Calu3 (cell line): ENCODE measurements at regions not wholly inside any gene's neighbourhood (a gene's known extent, or its start where the extent isn't known, plus 50 kb on each side); places are given as distances from the start of the nearest gene placed in this dataset.

Source experiments
- BruUV-seq: library from RNA; stranded (reverse); fragments of 400-500 nt; replicated peaks from 2 replicates; lab custom pipeline; 2021; lab: Mats Ljungman, UMichigan
- CTCF ChIA-PET: fragments of 300-600 bp; sonication (Branson Sonifier 250); formaldehyde crosslinking; loops from one replicate; lab custom pipeline; 2022; ENCODE audit warnings: antibody characterized with exemption; lab: Charles Lee
- DNase-seq: peaks from one replicate; pipeline ENCODE4 v3.0.0; 2022
- H3K27ac Mint-ChIP-seq: one replicate; pipeline ENCODE4 v1.8.0; 2022; ENCODE audit warnings: mixed read lengths; ENCODE audit not compliant: unreplicated experiment
- H3K27me3 Mint-ChIP-seq: one replicate; pipeline ENCODE4 v1.8.0; 2022; ENCODE audit warnings: mixed read lengths; ENCODE audit not compliant: unreplicated experiment
- H3K36me3 Mint-ChIP-seq: one replicate; pipeline ENCODE4 v1.8.0; 2022; ENCODE audit warnings: mild to moderate bottlenecking, moderate library complexity, mixed read lengths; ENCODE audit not compliant: insufficient read depth, unreplicated experiment
- H3K4me1 Mint-ChIP-seq: one replicate; pipeline ENCODE4 v1.8.0; 2022; ENCODE audit warnings: mild to moderate bottlenecking, low read depth, mixed read lengths; ENCODE audit not compliant: unreplicated experiment
- H3K4me3 Mint-ChIP-seq: one replicate; pipeline ENCODE4 v1.8.0; 2022; ENCODE audit warnings: mild to moderate bottlenecking, low read depth, moderate library complexity, mixed read lengths; ENCODE audit not compliant: unreplicated experiment
- H3K9me3 Mint-ChIP-seq: one replicate; pipeline ENCODE4 v1.8.0; 2022; ENCODE audit warnings: low read depth, mixed read lengths; ENCODE audit not compliant: unreplicated experiment
- intact Hi-C: fragments of 100-400 bp; cut with micrococcal nuclease; formaldehyde crosslinking; loops from one replicate; pipeline ENCODE4 v1.10.0; 2022; ENCODE audit not compliant: unreplicated experiment
- TF ChIP-seq, protein P1 (sequence below): fragments of 200-600 bp; IDR thresholded peaks from one replicate; pipeline ENCODE4 v1.8.0; 2022; ENCODE audit warnings: antibody characterized with exemption; ENCODE audit not compliant: unreplicated experiment

GRCh38 chr10:36703179-36703578 is 422.2 kb upstream of the ANKRD30A start:
- H3K36me3 Mint-ChIP-seq, result no peaks in the 10 kb centered on the region
- TF ChIP-seq, protein P1, sequence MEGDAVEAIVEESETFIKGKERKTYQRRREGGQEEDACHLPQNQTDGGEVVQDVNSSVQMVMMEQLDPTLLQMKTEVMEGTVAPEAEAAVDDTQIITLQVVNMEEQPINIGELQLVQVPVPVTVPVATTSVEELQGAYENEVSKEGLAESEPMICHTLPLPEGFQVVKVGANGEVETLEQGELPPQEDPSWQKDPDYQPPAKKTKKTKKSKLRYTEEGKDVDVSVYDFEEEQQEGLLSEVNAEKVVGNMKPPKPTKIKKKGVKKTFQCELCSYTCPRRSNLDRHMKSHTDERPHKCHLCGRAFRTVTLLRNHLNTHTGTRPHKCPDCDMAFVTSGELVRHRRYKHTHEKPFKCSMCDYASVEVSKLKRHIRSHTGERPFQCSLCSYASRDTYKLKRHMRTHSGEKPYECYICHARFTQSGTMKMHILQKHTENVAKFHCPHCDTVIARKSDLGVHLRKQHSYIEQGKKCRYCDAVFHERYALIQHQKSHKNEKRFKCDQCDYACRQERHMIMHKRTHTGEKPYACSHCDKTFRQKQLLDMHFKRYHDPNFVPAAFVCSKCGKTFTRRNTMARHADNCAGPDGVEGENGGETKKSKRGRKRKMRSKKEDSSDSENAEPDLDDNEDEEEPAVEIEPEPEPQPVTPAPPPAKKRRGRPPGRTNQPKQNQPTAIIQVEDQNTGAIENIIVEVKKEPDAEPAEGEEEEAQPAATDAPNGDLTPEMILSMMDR, result no peak
- intact Hi-C loops, result no loop called here
- H3K27me3 Mint-ChIP-seq, result no peaks in the 10 kb centered on the region
- no peaks in the 10 kb centered on the region for H3K4me1 Mint-ChIP-seq
- no peak overlapping the region for H3K27ac Mint-ChIP-seq
- no peak for DNase-seq
- CTCF ChIA-PET, result interaction anchor here (0.6 kb wide), 1 partner anchor 1344 kb away, joined by 6 read pairs; no protein-coding TSS in a partner anchor
- BruUV-seq, result no TSS peak
- H3K4me3 Mint-ChIP-seq, result no peak overlapping the region
- H3K9me3 Mint-ChIP-seq, result peaks cover 3% of the 10 kb centered on the region

GRCh38 chr10:36700123-36700522 is 425.3 kb upstream of the ANKRD30A start:
- Mint-ChIP-seq H3K27me3 (no peaks in the 10 kb centered on the region), H3K9me3 (peaks cover 3% of the 10 kb centered on the region), H3K4me3 (no peak overlapping the region), H3K27ac (no peak overlapping the region), H3K36me3 (no peaks in the 10 kb centered on the region), H3K4me1 (no peaks in the 10 kb centered on the region)
- BruUV-seq, result no TSS peak
- TF ChIP-seq, protein P1, result no peak
- intact Hi-C loops, result no loop called here
- DNase-seq, result no peak
- CTCF ChIA-PET, result no interaction called here

GRCh38 chr10:36692759-36693158 is 432.6 kb upstream of the ANKRD30A start:
- Mint-ChIP-seq H3K4me1 (no peaks in the 10 kb centered on the region), H3K27me3 (no peaks in the 10 kb centered on the region), H3K4me3 (no peak overlapping the region), H3K9me3 (peaks cover 16% of the 10 kb centered on the region), H3K27ac (no peak overlapping the region), H3K36me3 (no peaks in the 10 kb centered on the region)
- TF ChIP-seq, protein P1, result no peak
- no peak for DNase-seq
- BruUV-seq, result no TSS peak
- intact Hi-C loops, result no loop called here
- CTCF ChIA-PET, result no interaction called here

- DNase-seq, result no peak
- H3K36me3 Mint-ChIP-seq, result no peaks in the 10 kb centered on the region
- BruUV-seq, result no TSS peak
- H3K4me3 Mint-ChIP-seq, result no peak overlapping the region
- no peak overlapping the region for H3K27ac Mint-ChIP-seq
- CTCF ChIA-PET, result no interaction called here
- no peaks in the 10 kb centered on the region for H3K27me3 Mint-ChIP-seq
- peaks cover 10% of the 10 kb centered on the region for H3K9me3 Mint-ChIP-seq
- TF ChIP-seq, protein P1, result no peak
- no peaks in the 10 kb centered on the region for H3K4me1 Mint-ChIP-seq
- intact Hi-C loops, result no loop called here
Observed at GRCh38 chr10:36688717-36689116, 436.7 kb upstream of the ANKRD30A start.
